Neural cell (in vitro differentiated cells): ENCODE measurements at regions not wholly inside any gene's neighbourhood (a gene's known extent, or its start where the extent isn't known, plus 50 kb on each side); places are given as distances from the start of the nearest gene placed in this dataset.

Experiments used
- EP300 ChIP-seq: fragments of 450-650 bp; conservative IDR thresholded peaks from 2 replicates; pipeline ENCODE4 v1.6.1; 2014; ENCODE audit warnings: antibody characterized with exemption, mild to moderate bottlenecking, moderate library complexity; ENCODE audit not compliant: poor library complexity, severe bottlenecking
- EZH2 ChIP-seq: fragments of 200-600, 300-800 bp; shearing (Covaris generic), sonication (generic); IDR thresholded peaks from 2 replicates; pipeline ENCODE4 v1.6.1; 2014; ENCODE audit warnings: antibody characterized with exemption, low read length, borderline replicate concordance, mild to moderate bottlenecking; ENCODE audit not compliant: insufficient read depth, poor library complexity, severe bottlenecking
- MXI1 ChIP-seq: fragments of 450-650 bp; conservative IDR thresholded peaks from 2 replicates; pipeline ENCODE4 v1.6.1; 2014; ENCODE audit warnings: antibody characterized with exemption, mild to moderate bottlenecking; ENCODE audit not compliant: poor library complexity, severe bottlenecking
- TAF1 ChIP-seq: IDR thresholded peaks from 2 replicates; pipeline ENCODE4 v1.6.1; 2012; ENCODE audit warnings: low read depth
- TF ChIP-seq, protein P1 (sequence below): fragments of 450-650 bp; IDR thresholded peaks from 2 replicates; pipeline ENCODE4 v1.5.1; 2014; ENCODE audit warnings: antibody characterized with exemption, mild to moderate bottlenecking, moderate library complexity; ENCODE audit not compliant: poor library complexity, severe bottlenecking

DNA sequence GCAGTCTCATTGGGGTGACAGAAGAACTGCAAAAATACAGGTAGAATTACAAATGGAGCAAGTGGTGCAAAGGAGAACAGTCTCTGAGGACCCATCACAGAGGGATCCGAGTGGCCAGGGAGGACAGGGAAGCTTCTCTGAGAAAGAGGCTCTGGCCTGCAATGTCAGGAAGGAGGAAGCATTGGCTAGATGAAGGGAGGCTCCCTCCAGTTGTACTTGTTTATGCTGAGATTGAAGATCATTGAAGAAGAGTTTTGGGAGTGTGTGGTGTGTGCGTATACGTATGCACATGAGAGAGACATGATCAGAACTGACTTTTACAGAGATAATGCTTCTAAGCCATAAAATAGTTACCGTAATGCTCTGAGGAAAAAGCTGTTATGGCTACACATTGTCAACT, 274.7 kb upstream of the FZD8 start:
- TF ChIP-seq EZH2 (no peak), MXI1 (no peak), EP300 (no peak), TAF1 (no peak)
- TF ChIP-seq, protein P1, sequence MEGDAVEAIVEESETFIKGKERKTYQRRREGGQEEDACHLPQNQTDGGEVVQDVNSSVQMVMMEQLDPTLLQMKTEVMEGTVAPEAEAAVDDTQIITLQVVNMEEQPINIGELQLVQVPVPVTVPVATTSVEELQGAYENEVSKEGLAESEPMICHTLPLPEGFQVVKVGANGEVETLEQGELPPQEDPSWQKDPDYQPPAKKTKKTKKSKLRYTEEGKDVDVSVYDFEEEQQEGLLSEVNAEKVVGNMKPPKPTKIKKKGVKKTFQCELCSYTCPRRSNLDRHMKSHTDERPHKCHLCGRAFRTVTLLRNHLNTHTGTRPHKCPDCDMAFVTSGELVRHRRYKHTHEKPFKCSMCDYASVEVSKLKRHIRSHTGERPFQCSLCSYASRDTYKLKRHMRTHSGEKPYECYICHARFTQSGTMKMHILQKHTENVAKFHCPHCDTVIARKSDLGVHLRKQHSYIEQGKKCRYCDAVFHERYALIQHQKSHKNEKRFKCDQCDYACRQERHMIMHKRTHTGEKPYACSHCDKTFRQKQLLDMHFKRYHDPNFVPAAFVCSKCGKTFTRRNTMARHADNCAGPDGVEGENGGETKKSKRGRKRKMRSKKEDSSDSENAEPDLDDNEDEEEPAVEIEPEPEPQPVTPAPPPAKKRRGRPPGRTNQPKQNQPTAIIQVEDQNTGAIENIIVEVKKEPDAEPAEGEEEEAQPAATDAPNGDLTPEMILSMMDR, result no peak
